Body of pancreas (tissue), 4 donors: ENCODE measurements at regions not wholly inside any gene's neighbourhood (a gene's known extent, or its start where the extent isn't known, plus 50 kb on each side); places are given as distances from the start of the nearest gene placed in this dataset.

Source experiments
- CTCF ChIP-seq, 7 experiments: fragments of 450-650 bp in 4 of 7; fragments of 200-600 bp in 3 of 7; sonication (generic) in 3 of 7; IDR thresholded peaks; one replicate each; pipeline ENCODE4 v1.5.1; 2016 to 2019; ENCODE audit warnings: antibody characterized with exemption in 7 of 7
- POLR2A ChIP-seq, 3 donors: fragments of 450-650 bp; IDR thresholded peaks; one replicate each; pipeline ENCODE4 v1.6.1; 2016; ENCODE audit warnings: antibody characterized with exemption in 3 of 3, mild to moderate bottlenecking in 2 of 3

GRCh38 chr10:10397906-10398305, 619.8 kb upstream of the CELF2 start:
- TF ChIP-seq CTCF (IDR thresholded peaks at IDR 0.05) (no peak), POLR2A (IDR thresholded peaks at IDR 0.05) (no peak)
